ENCODE measurements at regions not wholly inside any gene's neighbourhood (a gene's known extent, or its start where the extent isn't known, plus 50 kb on each side); places are given as distances from the start of the nearest gene placed in this dataset.

DNA sequence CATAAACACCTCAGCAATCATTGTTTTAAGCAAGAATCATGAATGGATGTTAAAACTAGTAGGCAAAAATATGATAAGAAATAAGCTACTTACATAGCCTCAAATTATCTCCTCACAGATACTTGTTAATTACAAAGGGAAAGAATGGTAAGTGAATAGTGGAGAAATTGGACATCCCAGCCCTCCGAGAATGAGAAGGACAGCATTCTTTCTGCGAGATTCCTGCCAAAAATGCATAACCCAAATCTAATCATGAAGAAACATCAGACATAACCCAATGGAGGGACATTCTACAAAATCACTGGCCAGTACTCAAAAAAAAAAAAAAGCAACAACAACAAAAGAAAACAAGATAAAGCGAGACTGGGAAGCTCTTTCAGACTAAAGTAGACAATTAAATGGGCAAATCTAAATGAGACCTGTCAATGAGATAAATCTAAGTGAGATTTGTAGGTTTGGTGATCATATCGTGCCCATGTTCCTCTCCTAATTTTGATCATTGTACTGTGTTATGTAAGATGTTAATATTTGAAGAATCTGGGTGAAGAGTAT is 57.9 kb upstream of the GLI2 start:
- H3K4me3 ChIP-seq = no peak overlapping the region
- intact Hi-C loops (cut with DNase I) = loop anchor here (5.0 kb wide), 1 partner anchor 110 kb away; no protein-coding TSS in a partner anchor
- no peak for DNase-seq (ENCODE audit: low spot score in 2 of 2)
- peaks cover 8% of the 10 kb centered on the region for H3K27me3 ChIP-seq
- H3K27ac ChIP-seq = no peak overlapping the region
- TF ChIP-seq, protein P1, sequence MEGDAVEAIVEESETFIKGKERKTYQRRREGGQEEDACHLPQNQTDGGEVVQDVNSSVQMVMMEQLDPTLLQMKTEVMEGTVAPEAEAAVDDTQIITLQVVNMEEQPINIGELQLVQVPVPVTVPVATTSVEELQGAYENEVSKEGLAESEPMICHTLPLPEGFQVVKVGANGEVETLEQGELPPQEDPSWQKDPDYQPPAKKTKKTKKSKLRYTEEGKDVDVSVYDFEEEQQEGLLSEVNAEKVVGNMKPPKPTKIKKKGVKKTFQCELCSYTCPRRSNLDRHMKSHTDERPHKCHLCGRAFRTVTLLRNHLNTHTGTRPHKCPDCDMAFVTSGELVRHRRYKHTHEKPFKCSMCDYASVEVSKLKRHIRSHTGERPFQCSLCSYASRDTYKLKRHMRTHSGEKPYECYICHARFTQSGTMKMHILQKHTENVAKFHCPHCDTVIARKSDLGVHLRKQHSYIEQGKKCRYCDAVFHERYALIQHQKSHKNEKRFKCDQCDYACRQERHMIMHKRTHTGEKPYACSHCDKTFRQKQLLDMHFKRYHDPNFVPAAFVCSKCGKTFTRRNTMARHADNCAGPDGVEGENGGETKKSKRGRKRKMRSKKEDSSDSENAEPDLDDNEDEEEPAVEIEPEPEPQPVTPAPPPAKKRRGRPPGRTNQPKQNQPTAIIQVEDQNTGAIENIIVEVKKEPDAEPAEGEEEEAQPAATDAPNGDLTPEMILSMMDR (IDR thresholded peaks at IDR 0.05) = no peak
- H3K36me3 ChIP-seq = no peaks in the 10 kb centered on the region
- H3K4me1 ChIP-seq = peaks cover 0 to 3% of the 10 kb centered on the region in 2 donors
- no peaks in the 10 kb centered on the region for H3K9me3 ChIP-seq

DNA sequence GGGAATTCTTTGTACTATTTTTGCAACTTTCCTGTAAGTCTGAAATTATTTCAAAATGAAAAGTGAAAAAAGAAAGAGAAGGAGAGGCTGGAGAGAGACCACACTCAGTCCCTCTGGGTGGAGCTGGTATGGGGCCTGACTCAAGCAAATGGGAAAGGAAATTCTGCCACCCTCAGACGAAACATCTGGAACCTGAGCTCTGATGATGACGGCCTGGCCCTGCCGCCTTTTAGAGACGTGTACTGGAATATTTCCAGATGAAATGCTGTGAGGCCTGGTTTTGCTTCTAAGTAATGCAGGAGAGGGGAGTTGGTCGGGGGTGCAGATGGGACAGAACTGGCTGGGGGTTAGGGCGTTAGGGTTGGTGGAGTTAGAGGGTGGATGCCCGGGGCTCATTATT is 57.4 kb upstream of the GLI2 start:
- Histone ChIP-seq H3K4me1 (peaks cover 0 to 3% of the 10 kb centered on the region in 2 donors), H3K36me3 (no peaks in the 10 kb centered on the region), H3K27me3 (peaks cover 8% of the 10 kb centered on the region), H3K4me3 (no peak overlapping the region), H3K9me3 (no peaks in the 10 kb centered on the region), H3K27ac (no peak overlapping the region)
- no peak for DNase-seq (ENCODE audit: low spot score in 2 of 2)
- TF ChIP-seq, protein P1 (IDR thresholded peaks at IDR 0.05) = peak in 1 of 3 experiments; percentile 15
- intact Hi-C loops (cut with DNase I) = loop anchor here (5.0 kb wide), 1 partner anchor 111 kb away; no protein-coding TSS in a partner anchor

DNA sequence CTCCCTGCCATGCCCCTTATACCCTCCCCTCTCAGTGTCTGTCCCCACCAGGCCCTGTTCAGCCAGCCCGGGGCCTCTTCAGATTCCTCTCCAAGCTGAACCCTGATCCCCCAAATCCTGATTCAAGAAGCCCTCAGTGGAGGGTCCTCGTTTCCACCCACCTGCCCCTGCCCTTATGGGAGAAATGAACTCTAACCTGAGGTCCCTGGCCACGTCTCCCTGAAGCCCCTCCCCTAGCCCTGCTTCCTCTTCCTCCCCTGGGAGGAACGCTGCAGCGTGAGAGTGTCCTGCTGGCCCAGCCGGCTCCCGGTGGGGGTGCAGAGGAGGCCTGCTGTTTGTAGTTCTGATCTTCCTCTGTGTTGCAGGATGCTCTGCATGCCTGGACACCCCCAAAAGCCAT is 56.7 kb upstream of the GLI2 start:
- H3K27me3 ChIP-seq = peaks cover 8% of the 10 kb centered on the region
- H3K9me3 ChIP-seq = no peaks in the 10 kb centered on the region
- TF ChIP-seq, protein P1 (IDR thresholded peaks at IDR 0.05) = no peak
- intact Hi-C loops (cut with DNase I) = loop anchor here (5.0 kb wide), 1 partner anchor 112 kb away; no protein-coding TSS in a partner anchor
- no peaks in the 10 kb centered on the region for H3K36me3 ChIP-seq
- H3K4me3 ChIP-seq = no peak overlapping the region
- H3K27ac ChIP-seq = no peak overlapping the region
- peaks cover 0 to 3% of the 10 kb centered on the region in 2 donors for H3K4me1 ChIP-seq
- DNase-seq (ENCODE audit: low spot score in 2 of 2) = no peak

DNA sequence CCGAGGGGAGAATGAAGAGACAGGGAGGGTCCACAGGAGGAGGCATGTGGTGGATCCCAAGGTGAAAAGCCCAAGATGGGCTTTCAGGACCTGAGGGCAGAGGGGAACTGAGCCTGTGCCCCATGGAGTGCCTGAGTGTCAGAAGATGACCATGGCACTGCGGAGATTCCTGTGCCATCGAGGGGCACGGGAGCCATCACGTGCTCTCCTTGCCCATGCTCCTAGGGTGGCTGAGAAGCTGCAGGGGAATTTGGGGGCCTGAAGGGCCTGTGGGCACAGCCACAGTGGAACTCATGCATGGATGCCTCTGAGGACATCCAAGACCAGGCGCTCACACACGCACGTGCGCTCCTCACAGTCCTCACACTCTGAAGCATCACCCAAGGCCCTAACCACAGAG is 56.1 kb upstream of the GLI2 start:
- intact Hi-C loops (cut with DNase I) = loop anchor here (5.0 kb wide), 1 partner anchor 112 kb away; no protein-coding TSS in a partner anchor
- Histone ChIP-seq H3K9me3 (no peaks in the 10 kb centered on the region), H3K36me3 (no peaks in the 10 kb centered on the region), H3K4me3 (no peak overlapping the region), H3K27ac (no peak overlapping the region), H3K27me3 (peaks cover 8% of the 10 kb centered on the region), H3K4me1 (peaks cover 0 to 5% of the 10 kb centered on the region in 2 donors)
- DNase-seq (ENCODE audit: low spot score in 2 of 2) = no peak
- TF ChIP-seq, protein P1 (IDR thresholded peaks at IDR 0.05) = no peak

DNA sequence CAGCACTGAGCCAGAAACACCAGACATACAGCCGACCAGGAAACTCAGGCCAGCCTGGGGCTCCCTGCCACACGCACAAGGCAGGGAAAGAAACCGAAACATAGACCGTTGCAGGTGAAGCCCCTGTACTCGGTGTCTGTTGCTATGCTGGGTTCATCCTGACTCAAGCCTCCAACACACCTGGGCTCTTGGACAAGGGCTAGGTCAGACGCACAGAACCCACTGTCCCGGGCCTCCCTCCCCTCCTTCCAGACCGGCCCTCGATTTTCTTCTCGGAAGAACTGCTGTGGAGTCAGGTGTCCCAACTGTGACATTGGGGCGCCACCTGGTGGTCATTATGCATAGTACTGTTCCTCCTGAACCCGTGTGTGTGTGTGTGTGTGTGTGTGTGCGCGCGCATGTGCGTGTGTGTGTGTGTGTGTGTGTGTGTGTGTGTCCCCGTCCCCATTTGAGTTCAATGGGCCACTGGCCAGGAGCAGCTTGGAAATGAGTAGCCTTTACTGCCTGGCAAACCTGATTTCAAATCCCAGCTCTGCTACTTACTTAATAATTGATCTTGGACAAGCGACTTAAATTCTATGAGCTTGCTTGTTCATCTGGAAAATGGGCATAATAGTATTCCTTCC is 55.4 kb upstream of the GLI2 start:
- no peaks in the 10 kb centered on the region for H3K9me3 ChIP-seq
- peaks cover 8% of the 10 kb centered on the region for H3K27me3 ChIP-seq
- H3K36me3 ChIP-seq = no peaks in the 10 kb centered on the region
- DNase-seq (ENCODE audit: low spot score in 2 of 2) = peak in 1 of 2 donors; percentile 90
- no peak overlapping the region for H3K4me3 ChIP-seq
- H3K27ac ChIP-seq = no peak overlapping the region
- TF ChIP-seq, protein P1 (IDR thresholded peaks at IDR 0.05) = peak; percentile 57 to 75 (median 67)
- H3K4me1 ChIP-seq = peaks cover 0 to 5% of the 10 kb centered on the region in 2 donors
- intact Hi-C loops (cut with DNase I) = loop anchor here (1.0 to 10.0 kb wide), 3 partner anchors 238 to 425 kb away; partner anchors contain the start of gene RALB

Data from ascending aorta (tissue), 2 donors.